GM23338 (cell line): ENCODE measurements at regions not wholly inside any gene's neighbourhood (a gene's known extent, or its start where the extent isn't known, plus 50 kb on each side); places are given as distances from the start of the nearest gene placed in this dataset.
"Not testable (repeated sequence)": the region's sequence is repeated elsewhere in the genome, so short reads cannot be mapped to it uniquely, and the experiment has no call there.

Experiments used
- ATAC-seq: fragments of 200-7000 bp; cut with Tn5 transposase; 3 replicates; pipeline ENCODE4 v1.9.1; 2020
- DNase-seq: peaks from one replicate; pipeline ENCODE4 v3.0.0-alpha.2; 2015; ENCODE audit warnings: low spot score
- H2AFZ ChIP-seq: fragments of 200-600 bp; sonication (generic); 2 replicates; pipeline ENCODE4 v1.8.0; 2016; ENCODE audit warnings: antibody characterized with exemption, mild to moderate bottlenecking, moderate library complexity
- H3F3A ChIP-seq: fragments of 200-600 bp; sonication (generic); replicated peaks from 2 replicates; pipeline ENCODE4 v1.8.0; 2017; ENCODE audit warnings: antibody characterized with exemption, mixed run types, low read depth
- H3K27ac ChIP-seq: fragments of 200-600 bp; sonication (generic); 2 replicates; pipeline ENCODE4 v1.6.1; 2016; ENCODE audit warnings: low read depth
- H3K27me3 ChIP-seq: fragments of 200-600 bp; sonication (generic); 2 replicates; pipeline ENCODE4 v1.8.0; 2016; ENCODE audit warnings: mild to moderate bottlenecking, mixed run types, moderate library complexity; ENCODE audit not compliant: insufficient read depth
- H3K36me3 ChIP-seq: fragments of 200-600 bp; sonication (generic); 2 replicates; pipeline ENCODE4 v1.8.0; 2016; ENCODE audit warnings: mild to moderate bottlenecking; ENCODE audit not compliant: insufficient read depth
- H3K4me1 ChIP-seq: fragments of 200-600 bp; sonication (generic); 2 replicates; pipeline ENCODE4 v1.8.0; 2016; ENCODE audit warnings: mild to moderate bottlenecking, moderate library complexity; ENCODE audit not compliant: insufficient read depth
- H3K4me2 ChIP-seq: fragments of 200-600 bp; sonication (generic); 2 replicates; pipeline ENCODE4 v1.7.1; 2017; ENCODE audit warnings: mixed run types
- H3K4me3 ChIP-seq: fragments of 200-600 bp; sonication (generic); 2 replicates; pipeline ENCODE4 v1.6.1; 2016; ENCODE audit warnings: mixed run types
- H3K79me2 ChIP-seq: fragments of 200-600 bp; sonication (generic); replicated peaks from 2 replicates; pipeline ENCODE4 v1.8.0; 2017; ENCODE audit warnings: mild to moderate bottlenecking; ENCODE audit not compliant: insufficient read depth
- H3K9me2 ChIP-seq: fragments of 200-600 bp; sonication (generic); 2 replicates; pipeline ENCODE4 v1.8.0; 2017; ENCODE audit not compliant: insufficient read depth
- H4K20me1 ChIP-seq: fragments of 200-600 bp; sonication (generic); replicated peaks from 2 replicates; pipeline ENCODE4 v1.8.0; 2017; ENCODE audit warnings: mild to moderate bottlenecking; ENCODE audit not compliant: insufficient read depth
- H3K27ac Mint-ChIP-seq: 2 replicates; pipeline ENCODE4 v1.8.0; 2020; ENCODE audit warnings: inconsistent platforms, mild to moderate bottlenecking, moderate library complexity, mixed read lengths
- H3K27me3 Mint-ChIP-seq: 3 replicates; pipeline ENCODE4 v1.8.0; 2022; ENCODE audit warnings: low read depth, mild to moderate bottlenecking, moderate library complexity, mixed read lengths, inconsistent platforms; ENCODE audit not compliant: insufficient read depth, poor library complexity
- H3K36me3 Mint-ChIP-seq: 3 replicates; pipeline ENCODE4 v1.8.0; 2021; ENCODE audit warnings: low read depth, mild to moderate bottlenecking, inconsistent platforms, moderate library complexity, mixed read lengths
- H3K4me1 Mint-ChIP-seq: 3 replicates; pipeline ENCODE4 v1.8.0; 2020; ENCODE audit warnings: mild to moderate bottlenecking, inconsistent platforms, mixed read lengths
- H3K4me3 Mint-ChIP-seq: 3 replicates; pipeline ENCODE4 v1.8.0; 2021; ENCODE audit warnings: moderate library complexity, mild to moderate bottlenecking, inconsistent platforms, mixed read lengths
- H3K9me3 Mint-ChIP-seq: 3 replicates; pipeline ENCODE4 v1.8.0; 2020; ENCODE audit warnings: moderate library complexity, mild to moderate bottlenecking, inconsistent platforms, mixed read lengths
- CREB1 ChIP-seq: fragments of 250-450 bp; sonication (Bioruptor Pico); IDR thresholded peaks from 2 replicates; pipeline ENCODE4 v1.5.0; 2020; ENCODE audit warnings: low read depth, mild to moderate bottlenecking, moderate library complexity
- CTCF ChIP-seq, 2 experiments: fragments of 200-600 bp in 1 of 2; sonication (generic) in 1 of 2; conservative IDR thresholded peaks; 2 replicates each; pipeline versions ENCODE4 v1.5.1 to v1.6.1; 2016 to 2017; ENCODE audit warnings: antibody characterized with exemption in 2 of 2, low read depth in 2 of 2, mild to moderate bottlenecking in 2 of 2, moderate library complexity in 1 of 2
- ETS1 ChIP-seq: IDR thresholded peaks from 2 replicates; pipeline ENCODE4 v1.6.1; 2016; ENCODE audit warnings: antibody characterized with exemption
- EZH2 ChIP-seq: fragments of 200-600 bp; sonication (generic); IDR thresholded peaks from one replicate; pipeline ENCODE4 v1.8.0; 2017; ENCODE audit warnings: antibody characterized with exemption, mild to moderate bottlenecking, low read depth; ENCODE audit not compliant: unreplicated experiment
- EZH2phosphoT487 ChIP-seq: fragments of 200-600 bp; sonication (generic); IDR thresholded peaks from one replicate; pipeline ENCODE4 v1.8.1; 2018; ENCODE audit warnings: antibody characterized with exemption; ENCODE audit not compliant: unreplicated experiment
- NANOG ChIP-seq: IDR thresholded peaks from 2 replicates; pipeline ENCODE4 v1.6.1; 2016; ENCODE audit warnings: antibody characterized with exemption, borderline replicate concordance
- POLR2AphosphoS5 ChIP-seq: IDR thresholded peaks from 2 replicates; pipeline ENCODE4 v1.6.1; 2016; ENCODE audit warnings: antibody characterized with exemption, low read depth
- STAT1 ChIP-seq: IDR thresholded peaks from one replicate; pipeline ENCODE4 v1.6.1; 2016; ENCODE audit warnings: antibody characterized with exemption; ENCODE audit not compliant: unreplicated experiment
- ZNF114 ChIP-seq: fragments of 250-450 bp; sonication (Bioruptor Pico); IDR thresholded peaks from 2 replicates; pipeline ENCODE4 v1.5.0; 2020; ENCODE audit warnings: mild to moderate bottlenecking, moderate library complexity
- ZNF331 ChIP-seq: fragments of 250-450 bp; sonication (Bioruptor Pico); IDR thresholded peaks from 2 replicates; pipeline ENCODE4 v1.5.0; 2020; ENCODE audit warnings: low read depth, mild to moderate bottlenecking, moderate library complexity
- ZNF462 ChIP-seq: fragments of 250-450 bp; sonication (Bioruptor Pico); IDR thresholded peaks from 2 replicates; pipeline ENCODE4 v1.5.0; 2020; ENCODE audit warnings: mild to moderate bottlenecking, moderate library complexity

GRCh38 chr7:36065563-36066342, 87.3 kb upstream of the EEPD1 start:
- not testable (repeated sequence) for H3K4me1 ChIP-seq, H3K27ac ChIP-seq, H3K79me2 ChIP-seq, H3K4me3 ChIP-seq, DNase-seq, H3K27me3 ChIP-seq, H3K27ac Mint-ChIP-seq, H3F3A ChIP-seq, H3K27me3 Mint-ChIP-seq, ATAC-seq, H4K20me1 ChIP-seq, H3K36me3 Mint-ChIP-seq, H3K9me2 ChIP-seq, H3K36me3 ChIP-seq, H2AFZ ChIP-seq, H3K4me3 Mint-ChIP-seq, H3K4me2 ChIP-seq
- Mint-ChIP-seq H3K4me1 (peaks cover 13% of the 10 kb centered on the region), H3K9me3 (peaks cover 11% of the 10 kb centered on the region; the same call in 2 of the 3 replicates)

GRCh38 chr7:36066343-36066664, 86.8 kb upstream of the EEPD1 start:
- Mint-ChIP-seq H3K4me3 (no peak overlapping the region), H3K9me3 (peaks cover 11% of the 10 kb centered on the region; the same call in 2 of the 3 replicates), H3K4me1 (peaks cover 13% of the 10 kb centered on the region), H3K27me3 (peaks cover 1% of the 10 kb centered on the region), H3K27ac (no peak overlapping the region), H3K36me3 (peaks cover 7% of the 10 kb centered on the region)
- no peak overlapping the region for H3K4me3 ChIP-seq
- no peaks in the 10 kb centered on the region for H3F3A ChIP-seq
- no peak for DNase-seq
- no peaks in the 10 kb centered on the region for H4K20me1 ChIP-seq
- no peak for ATAC-seq
- H3K36me3 ChIP-seq: no peaks in the 10 kb centered on the region
- no peaks in the 10 kb centered on the region; the same call in 1 of the 2 replicates for H3K9me2 ChIP-seq
- H3K79me2 ChIP-seq: no peaks in the 10 kb centered on the region
- TF ChIP-seq POLR2AphosphoS5 (no peak), EZH2phosphoT487 (no peak), ZNF331 (no peak), ZNF114 (CRISPR knock-in tag) (no peak), STAT1 (no peak), ETS1 (no peak), CREB1 (CRISPR knock-in tag) (no peak), CTCF (conservative IDR thresholded peaks at IDR 0.05; ENCODE audit: low read depth in 2 of 2) (no peak), EZH2 (no peak), NANOG (no peak), ZNF462 (no peak)
- no peak overlapping the region for H3K27ac ChIP-seq
- no peaks in the 10 kb centered on the region for H3K27me3 ChIP-seq
- H2AFZ ChIP-seq: no peak overlapping the region
- H3K4me2 ChIP-seq: no peak overlapping the region
- 0 out of 2 replicates have a peak, but pooled peaks cover 5% of the 10 kb centered on the region for H3K4me1 ChIP-seq
